Suprapubic skin (tissue), 4 donors: ENCODE measurements at regions not wholly inside any gene's neighbourhood (a gene's known extent, or its start where the extent isn't known, plus 50 kb on each side); places are given as distances from the start of the nearest gene placed in this dataset.

Source experiments
- DNase-seq, 2 donors: peaks; one replicate each; pipeline ENCODE4 v3.0.0-alpha.2; 2019; ENCODE audit warnings: low spot score in 2 of 2
- H3K27ac ChIP-seq: fragments of 200-600 bp; sonication (generic); one replicate; pipeline ENCODE4 v1.5.1; 2019
- H3K27me3 ChIP-seq: fragments of 200-600 bp; sonication (generic); one replicate; pipeline ENCODE4 v1.5.1; 2019
- H3K36me3 ChIP-seq: fragments of 200-600 bp; sonication (generic); one replicate; pipeline ENCODE4 v1.5.1; 2019
- H3K4me1 ChIP-seq: fragments of 200-600 bp; sonication (generic); one replicate; pipeline ENCODE4 v1.5.1; 2019
- H3K4me3 ChIP-seq: fragments of 200-600 bp; sonication (generic); one replicate; pipeline ENCODE4 v1.5.1; 2019; ENCODE audit warnings: mild to moderate bottlenecking
- H3K9me3 ChIP-seq: fragments of 200-600 bp; sonication (generic); one replicate; pipeline ENCODE4 v1.5.1; 2019
- EP300 ChIP-seq: sonication (generic); formaldehyde crosslinking; IDR thresholded peaks from one replicate; pipeline ENCODE4 v1.6.1; 2017; ENCODE audit warnings: antibody characterized with exemption
- POLR2A ChIP-seq, 2 donors: fragments of 450-650 bp; IDR thresholded peaks; one replicate each; pipeline ENCODE4 v1.6.1; 2017; ENCODE audit warnings: antibody characterized with exemption in 2 of 2, mild to moderate bottlenecking in 2 of 2, moderate library complexity in 2 of 2
- POLR2AphosphoS5 ChIP-seq, 3 donors: sonication (generic); formaldehyde crosslinking; IDR thresholded peaks; one replicate each; pipeline ENCODE4 v1.6.1; 2017; ENCODE audit warnings: antibody characterized with exemption in 3 of 3
- WGBS: methylation state at CpG from one replicate; pipeline ENCODE4 v1.1.5; 2018; 5-methylcytosine and 5-hydroxymethylcytosine counted together
- TF ChIP-seq, protein P1 (sequence below), 2 donors: fragments of 200-600 bp in 1 of 2; fragments of 450-650 bp in 1 of 2; sonication (generic) in 1 of 2; IDR thresholded peaks; one replicate each; pipeline ENCODE4 v1.5.1; 2016 to 2019; ENCODE audit warnings: antibody characterized with exemption in 2 of 2, mild to moderate bottlenecking in 1 of 2, moderate library complexity in 1 of 2

DNA sequence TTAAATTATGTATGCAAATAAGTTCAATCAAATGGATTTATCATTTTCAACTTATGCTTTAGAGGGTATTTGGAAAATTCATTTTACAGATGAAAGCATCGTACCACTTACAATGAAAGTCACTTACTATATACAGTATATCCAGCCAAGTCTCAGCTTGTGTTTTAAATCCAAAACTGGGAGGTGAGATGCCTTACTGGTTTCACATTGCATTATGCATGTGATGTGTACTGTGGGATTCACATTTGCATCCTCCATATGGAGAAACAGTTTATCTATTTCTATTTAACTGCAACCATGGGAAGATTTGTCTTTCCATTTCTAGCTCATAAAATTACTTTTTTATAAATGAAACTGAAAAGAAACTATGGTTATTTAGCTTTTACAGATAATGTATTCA is 248.1 kb downstream of the CNTN3 start:
- no peaks in the 10 kb centered on the region for H3K27me3 ChIP-seq
- no peaks in the 10 kb centered on the region for H3K36me3 ChIP-seq
- DNase-seq: no peak
- no peak overlapping the region for H3K27ac ChIP-seq
- no peak for TF ChIP-seq POLR2A (IDR thresholded peaks at IDR 0.05)
- TF ChIP-seq EP300: no peak
- no peak for TF ChIP-seq POLR2AphosphoS5 (IDR thresholded peaks at IDR 0.05)
- TF ChIP-seq, protein P1, sequence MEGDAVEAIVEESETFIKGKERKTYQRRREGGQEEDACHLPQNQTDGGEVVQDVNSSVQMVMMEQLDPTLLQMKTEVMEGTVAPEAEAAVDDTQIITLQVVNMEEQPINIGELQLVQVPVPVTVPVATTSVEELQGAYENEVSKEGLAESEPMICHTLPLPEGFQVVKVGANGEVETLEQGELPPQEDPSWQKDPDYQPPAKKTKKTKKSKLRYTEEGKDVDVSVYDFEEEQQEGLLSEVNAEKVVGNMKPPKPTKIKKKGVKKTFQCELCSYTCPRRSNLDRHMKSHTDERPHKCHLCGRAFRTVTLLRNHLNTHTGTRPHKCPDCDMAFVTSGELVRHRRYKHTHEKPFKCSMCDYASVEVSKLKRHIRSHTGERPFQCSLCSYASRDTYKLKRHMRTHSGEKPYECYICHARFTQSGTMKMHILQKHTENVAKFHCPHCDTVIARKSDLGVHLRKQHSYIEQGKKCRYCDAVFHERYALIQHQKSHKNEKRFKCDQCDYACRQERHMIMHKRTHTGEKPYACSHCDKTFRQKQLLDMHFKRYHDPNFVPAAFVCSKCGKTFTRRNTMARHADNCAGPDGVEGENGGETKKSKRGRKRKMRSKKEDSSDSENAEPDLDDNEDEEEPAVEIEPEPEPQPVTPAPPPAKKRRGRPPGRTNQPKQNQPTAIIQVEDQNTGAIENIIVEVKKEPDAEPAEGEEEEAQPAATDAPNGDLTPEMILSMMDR (IDR thresholded peaks at IDR 0.05): no peak
- WGBS: 80% methylated on average over 1 of the region's 1 CpG
- no peaks in the 10 kb centered on the region for H3K9me3 ChIP-seq
- no peak overlapping the region for H3K4me3 ChIP-seq
- H3K4me1 ChIP-seq: no peaks in the 10 kb centered on the region

DNA sequence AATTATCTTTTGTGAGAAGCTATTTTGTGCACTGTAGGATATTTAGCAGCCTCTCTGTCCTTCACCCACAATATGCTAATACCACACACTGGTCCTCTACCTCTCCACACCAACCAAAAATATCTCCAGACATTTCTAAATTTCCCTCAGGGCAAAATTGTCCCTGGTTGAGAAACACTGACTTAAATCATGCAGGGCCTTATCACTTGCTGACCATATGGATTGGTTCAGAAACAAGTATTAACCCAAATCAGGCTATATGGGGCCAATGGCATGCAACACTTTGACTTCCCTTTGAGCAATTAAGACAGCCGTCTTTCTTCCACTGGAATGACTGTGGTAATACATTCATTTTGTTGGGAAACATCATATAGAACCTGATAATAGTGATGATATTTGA is 251.1 kb downstream of the CNTN3 start:
- H3K36me3 ChIP-seq: no peaks in the 10 kb centered on the region
- DNase-seq: no peak
- H3K4me1 ChIP-seq: no peaks in the 10 kb centered on the region
- WGBS: 83% methylated on average over 1 of the region's 1 CpG
- TF ChIP-seq POLR2AphosphoS5 (IDR thresholded peaks at IDR 0.05): no peak
- TF ChIP-seq, protein P1 (IDR thresholded peaks at IDR 0.05): no peak
- no peak for TF ChIP-seq POLR2A (IDR thresholded peaks at IDR 0.05)
- no peak for TF ChIP-seq EP300
- H3K4me3 ChIP-seq: no peak overlapping the region
- no peak overlapping the region for H3K27ac ChIP-seq
- no peaks in the 10 kb centered on the region for H3K27me3 ChIP-seq
- no peaks in the 10 kb centered on the region for H3K9me3 ChIP-seq

DNA sequence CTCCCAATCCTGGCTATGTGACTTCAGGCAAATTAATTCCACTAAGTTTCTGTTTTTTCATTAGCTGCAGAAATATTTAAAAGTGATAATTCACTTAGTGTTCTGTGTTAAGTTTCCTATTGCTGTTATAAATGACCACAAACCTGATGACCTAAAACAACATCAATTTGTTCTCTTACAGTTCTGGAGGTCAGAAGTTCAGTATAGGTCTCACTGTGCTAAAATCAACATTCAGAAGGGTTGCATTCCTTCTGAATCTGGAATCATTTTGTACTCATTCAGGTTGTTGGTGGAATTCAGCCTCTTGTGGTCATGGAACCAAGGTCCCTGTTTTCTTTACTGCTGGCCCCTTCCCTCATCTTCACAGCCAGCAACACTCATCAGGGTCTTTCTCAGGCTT is 254.1 kb downstream of the CNTN3 start:
- Histone ChIP-seq H3K27ac (no peak overlapping the region), H3K4me1 (no peaks in the 10 kb centered on the region), H3K4me3 (no peak overlapping the region), H3K9me3 (no peaks in the 10 kb centered on the region), H3K27me3 (no peaks in the 10 kb centered on the region), H3K36me3 (no peaks in the 10 kb centered on the region)
- no peak for DNase-seq
- TF ChIP-seq POLR2AphosphoS5 (IDR thresholded peaks at IDR 0.05) (no peak), POLR2A (IDR thresholded peaks at IDR 0.05) (no peak)
- TF ChIP-seq, protein P1 (IDR thresholded peaks at IDR 0.05): no peak

DNA sequence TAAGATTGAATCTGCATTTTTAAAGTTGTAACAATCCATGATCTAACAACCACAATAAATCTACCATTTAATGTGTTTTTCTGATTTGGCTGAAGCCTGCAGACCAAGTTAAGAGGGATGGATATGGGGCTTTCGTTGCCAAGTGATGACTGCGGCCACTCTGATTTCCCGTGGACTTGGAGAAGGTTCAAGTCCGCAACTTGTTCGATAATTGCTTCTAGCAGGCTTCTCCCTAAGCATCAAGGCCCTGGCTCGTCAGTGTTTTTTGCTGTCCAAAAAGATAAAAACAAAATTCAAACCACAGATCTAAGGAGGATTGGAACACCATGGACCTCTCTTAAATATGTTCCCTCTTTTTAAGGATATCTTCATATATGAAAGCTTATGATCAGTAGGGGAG is 256.6 kb downstream of the CNTN3 start:
- Histone ChIP-seq H3K4me1 (no peaks in the 10 kb centered on the region), H3K36me3 (no peaks in the 10 kb centered on the region), H3K27me3 (no peaks in the 10 kb centered on the region), H3K9me3 (no peaks in the 10 kb centered on the region), H3K4me3 (no peak overlapping the region), H3K27ac (no peak overlapping the region)
- no peak for TF ChIP-seq EP300
- TF ChIP-seq POLR2A (IDR thresholded peaks at IDR 0.05): no peak
- TF ChIP-seq POLR2AphosphoS5 (IDR thresholded peaks at IDR 0.05): no peak
- TF ChIP-seq, protein P1 (IDR thresholded peaks at IDR 0.05): no peak
- no peak for DNase-seq
- 86% methylated on average over 6 of the region's 6 CpGs for WGBS

DNA sequence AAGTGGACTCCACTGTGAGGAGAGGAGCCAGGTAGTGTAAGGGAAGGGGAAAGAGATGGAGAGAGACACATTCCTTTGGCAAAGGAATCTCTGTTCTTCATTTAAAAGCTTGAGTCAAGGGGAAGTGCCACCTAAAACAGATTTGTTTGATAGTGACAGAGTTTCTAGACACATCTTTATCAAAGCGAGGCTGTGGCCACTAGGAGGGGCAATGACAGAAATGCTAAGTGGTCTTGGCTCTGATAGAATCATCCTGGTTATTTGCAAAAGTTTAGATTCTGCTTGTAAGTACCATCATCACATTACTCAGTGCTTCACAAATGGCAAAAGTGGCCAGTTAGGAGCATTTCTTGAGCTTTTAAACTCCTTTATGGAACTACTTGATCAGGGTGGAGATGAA is 261.4 kb downstream of the CNTN3 start:
- 86% methylated on average over 1 of the region's 1 CpG for WGBS
- H3K4me3 ChIP-seq: no peak overlapping the region
- H3K4me1 ChIP-seq: no peaks in the 10 kb centered on the region
- no peak for DNase-seq
- no peak for TF ChIP-seq EP300
- TF ChIP-seq POLR2AphosphoS5 (IDR thresholded peaks at IDR 0.05): no peak
- TF ChIP-seq POLR2A (IDR thresholded peaks at IDR 0.05): no peak
- TF ChIP-seq, protein P1 (IDR thresholded peaks at IDR 0.05): no peak
- no peaks in the 10 kb centered on the region for H3K27me3 ChIP-seq
- no peaks in the 10 kb centered on the region for H3K9me3 ChIP-seq
- no peak overlapping the region for H3K27ac ChIP-seq
- no peaks in the 10 kb centered on the region for H3K36me3 ChIP-seq
